ENCODE measurements at regions not wholly inside any gene's neighbourhood (a gene's known extent, or its start where the extent isn't known, plus 50 kb on each side); places are given as distances from the start of the nearest gene placed in this dataset.

DNA sequence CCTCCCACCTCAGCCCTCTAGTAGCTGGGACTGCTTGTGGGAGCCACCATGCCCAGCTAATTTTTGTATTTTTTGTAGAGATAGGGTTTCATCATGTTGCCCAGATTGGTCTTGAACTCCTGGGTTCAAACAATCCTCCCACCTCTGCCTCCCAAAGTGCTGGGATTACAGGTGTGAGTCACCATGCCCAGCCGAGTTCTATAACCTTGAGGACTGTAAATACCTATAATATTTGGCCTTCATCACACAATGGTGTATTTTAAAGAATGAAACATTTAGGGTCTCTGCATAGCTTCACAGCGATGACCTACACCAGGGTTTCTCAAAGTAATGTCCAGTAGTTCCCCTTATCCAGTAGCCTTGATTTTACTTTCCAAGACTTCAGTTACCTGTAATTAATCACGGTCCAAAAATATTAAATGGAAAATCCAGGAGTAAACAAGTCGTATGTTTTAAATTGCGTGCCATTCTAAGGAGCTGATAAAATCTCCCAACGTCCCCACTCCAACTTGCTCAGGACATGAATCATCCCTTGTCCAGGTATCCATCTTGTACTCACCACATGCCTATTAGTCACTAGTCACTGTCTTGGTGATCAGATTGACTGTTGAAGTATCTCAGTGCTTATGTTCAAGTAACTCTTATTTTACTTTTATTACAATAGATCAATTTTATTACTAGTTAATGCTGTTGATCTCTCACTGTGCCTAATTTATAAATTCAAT, 368.2 kb downstream of the BTG1 start:
- H3K27ac ChIP-seq: peak overlapping the region; percentile 44
- POLR2A ChIA-PET (ENCODE audit: low non-redundant PET): no interaction called here
- CTCF ChIA-PET: interaction anchor here (0.6 kb wide), 1 partner anchor 174 kb away, joined by 3 read pairs; no protein-coding TSS in a partner anchor
- TF ChIP-seq CTCF (conservative IDR thresholded peaks at IDR 0.05; ENCODE audit: low read depth): no peak
- DNase-seq (ENCODE audit: low spot score): peak; percentile 42

- DNase-seq (ENCODE audit: low spot score): no peak
- CTCF ChIA-PET: no interaction called here
Measured at GRCh38 chr12:91774434-91774921, 371.2 kb downstream of the BTG1 start.

GRCh38 chr12:91773749-91774429, 371.8 kb downstream of the BTG1 start:
- no peak overlapping the region for H3K27ac ChIP-seq
- TF ChIP-seq CTCF (conservative IDR thresholded peaks at IDR 0.05; ENCODE audit: low read depth): no peak
- CTCF ChIA-PET: interaction anchor here (0.6 kb wide), 1 partner anchor 445 kb away, joined by 3 read pairs; no protein-coding TSS in a partner anchor
- POLR2A ChIA-PET (ENCODE audit: low non-redundant PET): no interaction called here
- DNase-seq (ENCODE audit: low spot score): no peak

More at GRCh38 chr12:91774434-91774921, 371.2 kb downstream of the BTG1 start:
- POLR2A ChIA-PET (ENCODE audit: low non-redundant PET): no interaction called here
- no peak overlapping the region for H3K27ac ChIP-seq
- no peak for TF ChIP-seq CTCF (conservative IDR thresholded peaks at IDR 0.05; ENCODE audit: low read depth)

GRCh38 chr12:91772411-91772810, 373.2 kb downstream of the BTG1 start:
- H3K27ac ChIP-seq: no peak overlapping the region
- no peak for DNase-seq (ENCODE audit: low spot score)
- ChIA-PET CTCF (no interaction called here), POLR2A (ENCODE audit: low non-redundant PET) (no interaction called here)
- no peak for TF ChIP-seq CTCF (conservative IDR thresholded peaks at IDR 0.05; ENCODE audit: low read depth)

DNA sequence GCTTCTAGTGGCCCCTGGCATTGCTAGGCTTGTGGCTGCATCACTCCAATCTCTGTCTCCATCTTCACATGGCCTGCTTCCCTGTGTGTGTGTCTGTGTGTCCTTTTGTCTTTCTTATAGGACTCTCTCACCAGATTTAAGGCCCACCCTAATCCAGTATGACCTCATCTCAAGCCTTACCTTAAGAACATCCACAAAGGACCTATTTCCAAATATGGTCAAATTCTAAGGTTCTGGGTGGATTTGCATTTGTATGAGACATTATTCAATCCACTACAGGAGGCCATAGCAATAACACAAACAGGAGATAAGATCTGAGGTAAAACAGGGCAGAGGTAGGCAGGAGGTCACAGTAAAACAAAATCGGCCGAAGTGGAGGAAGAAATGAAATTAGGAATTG, 375.9 kb downstream of the BTG1 start:
- POLR2A ChIA-PET (ENCODE audit: low non-redundant PET): no interaction called here
- CTCF ChIA-PET: interaction anchor here (0.6 kb wide), 1 partner anchor 129 kb away, joined by 3 read pairs; no protein-coding TSS in a partner anchor
- DNase-seq (ENCODE audit: low spot score): no peak
- TF ChIP-seq CTCF (conservative IDR thresholded peaks at IDR 0.05; ENCODE audit: low read depth): no peak
- no peak overlapping the region for H3K27ac ChIP-seq

GRCh38 chr12:91767237-91767636, 378.4 kb downstream of the BTG1 start:
- CTCF ChIA-PET: no interaction called here
- POLR2A ChIA-PET (ENCODE audit: low non-redundant PET): interaction anchor here (0.5 kb wide), 1 partner anchor 810 kb away, joined by 3 read pairs; no protein-coding TSS in a partner anchor
- no peak for TF ChIP-seq CTCF (conservative IDR thresholded peaks at IDR 0.05; ENCODE audit: low read depth)
- no peak for DNase-seq (ENCODE audit: low spot score)
- H3K27ac ChIP-seq: no peak overlapping the region

Data from RWPE1 (cell line).